ENCODE measurements at regions not wholly inside any gene's neighbourhood (a gene's known extent, or its start where the extent isn't known, plus 50 kb on each side); places are given as distances from the start of the nearest gene placed in this dataset.

DNA sequence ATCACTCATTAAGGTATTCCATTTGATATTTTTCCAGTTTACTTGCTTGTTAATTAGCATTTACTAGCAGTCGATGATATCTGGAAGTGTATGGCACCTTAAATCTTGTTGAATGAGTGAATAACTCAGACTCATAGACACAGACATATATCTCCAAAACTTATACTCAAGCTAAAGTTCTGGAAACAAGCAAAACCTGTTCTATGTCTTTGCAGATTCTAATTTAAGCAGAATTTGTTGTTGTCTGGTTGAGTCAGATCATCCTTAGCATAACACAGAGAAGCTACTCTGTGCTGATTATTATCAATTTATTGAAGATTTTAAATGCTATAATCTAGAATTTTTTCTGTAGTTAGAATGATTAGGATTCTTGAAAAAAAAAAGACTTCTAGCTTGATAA, 296.2 kb downstream of the MDFIC start:
- no peak for TF ChIP-seq CTCF (IDR thresholded peaks at IDR 0.05)
- no peak for TF ChIP-seq POLR2A (IDR thresholded peaks at IDR 0.05)
